Body of pancreas (tissue), 4 donors: ENCODE measurements at regions not wholly inside any gene's neighbourhood (a gene's known extent, or its start where the extent isn't known, plus 50 kb on each side); places are given as distances from the start of the nearest gene placed in this dataset.
A peak's percentile ranks its signal among the peaks of the same experiment; 100 is the strongest.

Source experiments
- ATAC-seq: fragments of 150-250 bp; one replicate; pipeline ENCODE4 v1.9.1; 2016
- DNase-seq, 4 donors: peaks; one replicate each; pipeline ENCODE4 v3.0.0-alpha.2; 2019
- H3K27ac ChIP-seq, 4 donors: fragments of 200-600 bp; sonication (generic); 1 replicate in 3 of 4; 2 replicates in 1 of 4; pipeline versions ENCODE4 v1.5.1 to v1.6.1; 2016 to 2019; ENCODE audit warnings: mild to moderate bottlenecking in 1 of 4, mixed read lengths in 1 of 4, moderate library complexity in 1 of 4
- H3K27me3 ChIP-seq, 2 donors: fragments of 200-600 bp; sonication (generic); one replicate each; pipeline ENCODE4 v1.6.0; 2016; ENCODE audit warnings: mild to moderate bottlenecking in 1 of 2
- H3K36me3 ChIP-seq, 2 donors: fragments of 200-600 bp; sonication (generic); replicated peaks in 1 of 2; 2 replicates each; pipeline ENCODE4 v1.5.1; 2016; ENCODE audit warnings: low read depth in 2 of 2; ENCODE audit not compliant: insufficient read depth in 1 of 2
- H3K4me1 ChIP-seq: fragments of 200-600 bp; sonication (generic); one replicate; pipeline ENCODE4 v1.6.0; 2016
- H3K4me3 ChIP-seq, 2 donors: fragments of 200-600 bp; sonication (generic); 1 replicate in 1 of 2; 2 replicates in 1 of 2; pipeline ENCODE4 v1.5.1; 2016 to 2019
- H3K9me3 ChIP-seq, 3 donors: fragments of 200-600 bp; sonication (generic); 1 replicate in 2 of 3; 2 replicates in 1 of 3; pipeline ENCODE4 v1.5.1; 2016
- POLR2A ChIP-seq, 3 donors: fragments of 450-650 bp; IDR thresholded peaks; one replicate each; pipeline ENCODE4 v1.6.1; 2016; ENCODE audit warnings: antibody characterized with exemption in 3 of 3, mild to moderate bottlenecking in 2 of 3
- WGBS, 2 donors: methylation state at CpG; one replicate each; pipeline ENCODE4 v1.1.5; 2017; 5-methylcytosine and 5-hydroxymethylcytosine counted together
- intact Hi-C: fragments of 100-400 bp; cut with DNase I; formaldehyde crosslinking; loops from one replicate; pipeline ENCODE4 v1.15.1; 2023
- TF ChIP-seq, protein P1 (sequence below), 7 experiments: fragments of 450-650 bp in 4 of 7; fragments of 200-600 bp in 3 of 7; sonication (generic) in 3 of 7; IDR thresholded peaks; one replicate each; pipeline ENCODE4 v1.5.1; 2016 to 2019; ENCODE audit warnings: antibody characterized with exemption in 7 of 7

DNA sequence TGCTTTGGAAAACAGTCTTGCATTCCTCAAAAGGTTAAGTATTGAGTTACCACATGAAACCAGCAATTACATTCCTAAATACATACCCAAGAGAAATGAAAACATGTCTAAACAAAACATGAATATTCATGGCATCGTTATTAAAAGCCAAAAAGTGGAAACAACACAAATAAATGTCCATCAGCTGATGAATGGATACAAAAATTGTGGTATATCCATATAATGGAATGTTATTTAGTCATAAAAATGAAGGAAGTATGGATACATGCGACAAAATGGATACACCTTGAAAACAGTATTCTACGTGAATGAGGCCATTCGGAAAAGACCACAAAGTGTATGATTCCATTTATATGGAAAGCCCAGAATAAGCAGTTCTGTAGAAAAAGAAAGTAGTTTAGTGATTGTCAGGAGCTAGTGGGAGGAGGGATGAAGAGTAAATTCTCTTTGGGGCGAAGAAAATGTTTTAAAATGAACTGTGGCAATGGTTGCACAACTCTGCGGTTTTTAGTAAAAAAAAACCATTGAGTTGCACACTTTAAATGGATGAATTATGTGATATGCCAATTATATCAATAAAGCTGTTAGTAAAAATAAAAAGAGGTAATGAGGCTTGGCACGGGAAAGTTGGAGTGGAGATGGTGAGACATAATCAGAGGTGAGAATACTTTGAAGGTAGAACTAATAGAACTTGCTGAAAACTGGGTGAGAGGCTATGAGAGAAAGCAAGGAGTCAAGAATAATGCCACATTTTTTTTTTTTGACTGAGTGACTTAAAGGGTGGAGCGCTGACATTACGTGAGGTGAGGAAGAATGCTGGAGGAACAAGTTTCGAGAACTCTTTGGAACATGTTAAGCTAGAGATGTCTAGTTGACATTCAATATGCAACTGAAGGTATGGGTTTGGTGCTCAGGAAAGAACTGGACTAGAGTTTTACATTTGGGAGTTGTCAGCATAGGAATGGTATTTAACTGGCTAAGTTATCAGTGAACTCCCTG, 194.9 kb upstream of the ZNF608 start:
- no peak overlapping the region for H3K27ac ChIP-seq
- WGBS, 2 donors: 81 to 87% methylated on average over 10 of the region's 10 CpGs
- intact Hi-C loops: no loop called here
- no peak overlapping the region for H3K4me3 ChIP-seq
- DNase-seq (no peak), ATAC-seq (no peak)
- H3K4me1 ChIP-seq: no peaks in the 10 kb centered on the region
- H3K27me3 ChIP-seq: no peaks in the 10 kb centered on the region
- no peak for TF ChIP-seq POLR2A (IDR thresholded peaks at IDR 0.05)
- TF ChIP-seq, protein P1, sequence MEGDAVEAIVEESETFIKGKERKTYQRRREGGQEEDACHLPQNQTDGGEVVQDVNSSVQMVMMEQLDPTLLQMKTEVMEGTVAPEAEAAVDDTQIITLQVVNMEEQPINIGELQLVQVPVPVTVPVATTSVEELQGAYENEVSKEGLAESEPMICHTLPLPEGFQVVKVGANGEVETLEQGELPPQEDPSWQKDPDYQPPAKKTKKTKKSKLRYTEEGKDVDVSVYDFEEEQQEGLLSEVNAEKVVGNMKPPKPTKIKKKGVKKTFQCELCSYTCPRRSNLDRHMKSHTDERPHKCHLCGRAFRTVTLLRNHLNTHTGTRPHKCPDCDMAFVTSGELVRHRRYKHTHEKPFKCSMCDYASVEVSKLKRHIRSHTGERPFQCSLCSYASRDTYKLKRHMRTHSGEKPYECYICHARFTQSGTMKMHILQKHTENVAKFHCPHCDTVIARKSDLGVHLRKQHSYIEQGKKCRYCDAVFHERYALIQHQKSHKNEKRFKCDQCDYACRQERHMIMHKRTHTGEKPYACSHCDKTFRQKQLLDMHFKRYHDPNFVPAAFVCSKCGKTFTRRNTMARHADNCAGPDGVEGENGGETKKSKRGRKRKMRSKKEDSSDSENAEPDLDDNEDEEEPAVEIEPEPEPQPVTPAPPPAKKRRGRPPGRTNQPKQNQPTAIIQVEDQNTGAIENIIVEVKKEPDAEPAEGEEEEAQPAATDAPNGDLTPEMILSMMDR (IDR thresholded peaks at IDR 0.05): no peak
- H3K9me3 ChIP-seq: no peaks in the 10 kb centered on the region
- H3K36me3 ChIP-seq: no peaks in the 10 kb centered on the region

GRCh38 chr5:124948062-124948753, 201.8 kb upstream of the ZNF608 start:
- intact Hi-C loops: no loop called here
- Histone ChIP-seq H3K4me3 (no peak overlapping the region), H3K9me3 (no peaks in the 10 kb centered on the region), H3K4me1 (no peaks in the 10 kb centered on the region), H3K27me3 (no peaks in the 10 kb centered on the region), H3K36me3 (no peaks in the 10 kb centered on the region), H3K27ac (no peak overlapping the region)
- DNase-seq (no peak), ATAC-seq (peak; percentile 27)
- 61 to 65% methylated on average over 9 of the region's 9 CpGs for WGBS, 2 donors
- TF ChIP-seq POLR2A (IDR thresholded peaks at IDR 0.05): no peak
- TF ChIP-seq, protein P1 (IDR thresholded peaks at IDR 0.05): no peak

- H3K9me3 ChIP-seq: no peaks in the 10 kb centered on the region
- no peaks in the 10 kb centered on the region for H3K27me3 ChIP-seq
- no peak overlapping the region for H3K27ac ChIP-seq
- intact Hi-C loops: no loop called here
- no peak overlapping the region for H3K4me3 ChIP-seq
- ATAC-seq (no peak), DNase-seq (no peak)
- no peaks in the 10 kb centered on the region for H3K4me1 ChIP-seq
- no peak for TF ChIP-seq POLR2A (IDR thresholded peaks at IDR 0.05)
- TF ChIP-seq, protein P1 (IDR thresholded peaks at IDR 0.05): no peak
- no peaks in the 10 kb centered on the region for H3K36me3 ChIP-seq
- whole genome bisulfite sequencing, 2 donors: 53 to 90% methylated on average over 4 of the region's 4 CpGs
Observed at GRCh38 chr5:124948754-124949275, 202.4 kb upstream of the ZNF608 start.

GRCh38 chr5:124949862-124950261, 203.4 kb upstream of the ZNF608 start:
- intact Hi-C loops: no loop called here
- WGBS, 2 donors: 70 to 79% methylated on average over 4 of the region's 4 CpGs
- Histone ChIP-seq H3K27me3 (no peaks in the 10 kb centered on the region), H3K9me3 (no peaks in the 10 kb centered on the region), H3K4me1 (no peaks in the 10 kb centered on the region), H3K4me3 (no peak overlapping the region), H3K36me3 (no peaks in the 10 kb centered on the region), H3K27ac (no peak overlapping the region)
- TF ChIP-seq, protein P1 (IDR thresholded peaks at IDR 0.05): no peak
- no peak for ATAC-seq
- DNase-seq: no peak
